D721Med (cell line): ENCODE measurements at regions not wholly inside any gene's neighbourhood (a gene's known extent, or its start where the extent isn't known, plus 50 kb on each side); places are given as distances from the start of the nearest gene placed in this dataset.
A peak's percentile ranks its signal among the peaks of the same experiment; 100 is the strongest.

ENCODE experiments used
- DNase-seq: peaks from one replicate; pipeline ENCODE4 v3.0.0; 2011; ENCODE audit warnings: low spot score; ENCODE audit not compliant: insufficient read length
- FAIRE-seq: peaks from 2 replicates; lab custom pipeline; 2011; peaks lifted over from hg19 to GRCh38; lab: Jason Lieb, UNC
- TF ChIP-seq, protein P1 (sequence below): IDR thresholded peaks from 2 replicates; pipeline ENCODE4 v1.5.1; 2012; ENCODE audit warnings: mild to moderate bottlenecking, control low read depth; ENCODE audit not compliant: insufficient read depth; ENCODE audit errors: missing control alignments

DNA sequence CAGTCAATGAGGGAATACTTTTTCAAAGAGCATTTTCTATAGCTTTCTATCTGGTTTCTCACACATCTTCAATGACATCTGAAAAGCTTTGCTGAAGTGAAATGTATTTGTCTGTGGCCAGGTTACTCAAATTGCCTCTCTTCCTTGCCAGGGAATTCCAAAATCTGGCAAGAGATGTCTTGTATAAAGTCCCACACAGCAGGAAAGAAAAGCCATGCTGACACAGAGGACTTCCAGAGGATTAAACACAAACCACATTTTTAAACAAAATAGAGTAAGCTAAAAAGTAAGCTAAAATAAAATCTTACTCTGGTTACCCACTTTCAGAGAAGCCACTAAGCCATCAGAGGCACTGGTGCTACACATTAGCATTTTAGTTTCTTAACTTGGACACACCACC lies 93.1 kb upstream of the BCAR3 start:
- no peak for DNase-seq

DNA sequence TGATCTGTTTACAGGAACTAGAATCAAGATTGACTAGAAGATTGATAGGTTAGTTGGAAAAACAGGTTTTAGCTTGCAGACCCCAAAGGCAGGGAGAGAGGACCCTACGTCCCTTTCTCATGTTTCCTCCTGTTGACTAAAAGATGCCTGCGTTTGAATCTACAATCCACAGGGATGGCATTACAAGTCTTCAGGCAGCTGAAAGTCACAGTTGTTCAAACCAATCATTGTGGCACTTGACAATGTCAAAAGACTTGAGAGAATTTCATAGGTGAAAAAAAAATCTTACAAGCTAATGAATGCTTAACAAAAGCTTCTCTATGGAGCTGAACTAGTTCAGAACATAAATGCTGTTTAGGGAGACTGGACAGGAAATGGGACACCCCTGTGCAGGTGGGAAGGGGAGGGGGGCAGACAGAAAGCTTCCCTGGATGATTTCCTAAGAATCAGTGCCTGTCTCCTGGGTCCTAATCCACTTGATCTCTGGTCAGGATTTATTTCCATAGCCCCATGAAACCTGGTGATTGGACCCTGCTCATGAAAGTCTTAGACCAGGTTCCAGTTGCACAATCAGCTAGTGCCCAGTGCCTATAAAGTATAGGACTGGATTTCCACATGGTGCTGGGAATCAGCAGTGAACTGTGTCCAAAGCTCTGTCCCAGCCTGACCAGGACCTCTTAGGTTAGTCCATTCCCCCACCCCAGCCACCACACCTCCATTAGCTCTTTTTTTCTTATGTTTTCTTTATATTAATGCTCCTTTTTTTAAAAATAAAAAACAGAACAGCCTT lies 91.6 kb upstream of the BCAR3 start:
- TF ChIP-seq, protein P1, sequence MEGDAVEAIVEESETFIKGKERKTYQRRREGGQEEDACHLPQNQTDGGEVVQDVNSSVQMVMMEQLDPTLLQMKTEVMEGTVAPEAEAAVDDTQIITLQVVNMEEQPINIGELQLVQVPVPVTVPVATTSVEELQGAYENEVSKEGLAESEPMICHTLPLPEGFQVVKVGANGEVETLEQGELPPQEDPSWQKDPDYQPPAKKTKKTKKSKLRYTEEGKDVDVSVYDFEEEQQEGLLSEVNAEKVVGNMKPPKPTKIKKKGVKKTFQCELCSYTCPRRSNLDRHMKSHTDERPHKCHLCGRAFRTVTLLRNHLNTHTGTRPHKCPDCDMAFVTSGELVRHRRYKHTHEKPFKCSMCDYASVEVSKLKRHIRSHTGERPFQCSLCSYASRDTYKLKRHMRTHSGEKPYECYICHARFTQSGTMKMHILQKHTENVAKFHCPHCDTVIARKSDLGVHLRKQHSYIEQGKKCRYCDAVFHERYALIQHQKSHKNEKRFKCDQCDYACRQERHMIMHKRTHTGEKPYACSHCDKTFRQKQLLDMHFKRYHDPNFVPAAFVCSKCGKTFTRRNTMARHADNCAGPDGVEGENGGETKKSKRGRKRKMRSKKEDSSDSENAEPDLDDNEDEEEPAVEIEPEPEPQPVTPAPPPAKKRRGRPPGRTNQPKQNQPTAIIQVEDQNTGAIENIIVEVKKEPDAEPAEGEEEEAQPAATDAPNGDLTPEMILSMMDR: no peak
- no peak for FAIRE-seq

More for the DNA sequence above, 93.1 kb upstream of the BCAR3 start:
- TF ChIP-seq, protein P1: no peak
- no peak for FAIRE-seq

DNA sequence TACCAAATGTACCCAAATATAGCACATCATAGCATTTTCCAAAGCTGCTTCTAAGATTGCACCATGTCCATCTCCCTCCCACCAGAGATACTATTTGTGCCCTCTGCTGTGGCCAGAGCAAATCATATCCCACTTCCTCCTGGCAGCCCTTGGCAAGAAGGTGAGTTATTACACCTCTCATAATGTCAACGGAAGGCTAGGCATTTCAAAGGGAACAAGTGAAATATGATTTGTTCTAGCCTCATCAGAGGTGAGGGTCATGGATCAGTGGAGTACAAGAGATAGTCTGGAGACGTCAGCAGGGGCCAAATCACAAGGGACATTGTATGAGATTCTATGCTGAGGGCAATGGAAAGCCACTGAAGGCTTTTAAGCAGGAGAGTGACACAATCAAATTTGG lies 90.2 kb upstream of the BCAR3 start:
- no peak for FAIRE-seq
- TF ChIP-seq, protein P1: no peak

More for the DNA sequence above, 91.6 kb upstream of the BCAR3 start:
- no peak for DNase-seq

DNA sequence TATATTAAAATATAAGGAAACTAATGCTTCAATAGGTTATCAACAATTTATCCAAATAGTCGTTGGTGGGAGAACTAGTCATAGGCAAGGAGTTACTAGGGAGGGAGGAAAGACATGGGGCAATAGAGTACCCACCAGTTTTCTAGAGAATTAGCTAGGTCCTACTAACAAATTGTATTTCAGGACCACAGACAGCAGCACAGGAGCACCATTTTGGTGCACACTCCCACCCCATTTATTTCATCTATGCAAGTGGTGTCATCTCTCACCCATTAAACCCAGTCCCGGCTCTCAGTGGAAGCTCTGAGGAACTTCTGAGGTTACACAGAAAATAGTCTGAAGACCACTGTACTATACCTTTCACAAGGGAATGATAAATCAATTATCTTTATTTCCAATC lies 89.0 kb upstream of the BCAR3 start:
- TF ChIP-seq, protein P1: no peak
- DNase-seq (no peak), FAIRE-seq (no peak)

More for the DNA sequence above, 90.2 kb upstream of the BCAR3 start:
- DNase-seq: no peak

DNA sequence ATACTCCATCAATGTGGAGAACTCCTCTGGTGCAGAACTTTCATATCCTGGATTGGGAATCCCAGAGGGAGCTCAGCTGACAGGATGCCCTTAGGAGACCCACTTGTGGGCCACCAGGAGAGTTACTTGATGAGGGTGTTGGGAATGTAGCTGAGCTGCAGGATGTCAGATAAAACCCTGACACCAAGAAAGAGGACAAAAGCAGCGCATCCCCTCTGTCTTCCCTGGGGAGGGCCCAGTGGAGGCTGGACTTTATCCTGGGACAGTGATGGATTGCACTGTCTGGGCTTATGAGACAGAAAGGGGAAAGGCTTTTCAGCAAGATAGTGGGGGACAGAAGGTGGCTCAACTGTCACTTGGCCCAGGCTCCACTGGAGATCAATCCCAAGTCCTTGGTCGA lies 88.1 kb upstream of the BCAR3 start:
- TF ChIP-seq, protein P1: no peak
- FAIRE-seq (no peak), DNase-seq (no peak)

DNA sequence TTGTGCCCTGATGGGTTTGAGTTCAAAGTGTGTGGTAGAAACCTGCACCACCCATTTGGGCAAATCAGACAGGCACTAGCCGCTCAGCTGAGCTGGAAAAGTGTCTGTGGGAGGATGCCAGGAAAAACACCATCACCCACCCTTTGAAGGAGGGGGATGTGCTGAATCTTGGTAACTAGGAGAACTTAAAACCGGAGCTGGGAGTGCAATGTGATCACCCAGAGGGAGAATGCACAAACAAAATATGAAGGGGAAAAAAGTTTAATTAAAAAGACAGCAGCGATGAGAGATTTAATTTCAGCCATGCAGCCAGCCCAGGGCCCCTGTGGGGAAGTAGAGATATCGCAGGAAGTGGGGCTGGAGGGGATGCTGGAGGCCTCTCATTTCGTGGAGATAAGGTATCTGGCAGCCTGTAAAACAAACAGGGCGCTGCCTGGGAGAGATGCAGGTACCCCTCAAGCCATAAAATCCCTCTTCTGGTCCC lies 86.8 kb upstream of the BCAR3 start:
- FAIRE-seq (no peak), DNase-seq (no peak)
- TF ChIP-seq, protein P1: no peak

DNA sequence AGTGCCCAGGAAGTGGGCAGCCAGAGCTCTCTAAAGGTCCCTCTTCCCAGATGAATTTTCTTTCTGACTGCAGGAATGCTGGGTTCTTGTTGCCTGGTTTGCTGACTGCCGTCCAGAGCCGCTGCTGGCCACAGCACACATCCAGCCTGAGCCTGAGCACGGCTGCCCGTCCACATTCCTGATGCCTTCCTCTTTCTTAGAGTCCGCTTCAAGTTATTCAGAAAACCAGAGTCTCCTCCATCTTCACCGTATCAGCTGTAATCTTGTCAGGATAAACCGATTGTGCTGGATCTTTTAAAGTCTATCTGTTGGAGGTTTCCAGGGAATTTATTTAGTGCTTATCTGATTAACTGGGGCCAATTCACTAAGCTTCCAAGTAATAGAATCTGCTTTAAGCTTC lies 84.8 kb upstream of the BCAR3 start:
- DNase-seq (peak; percentile 75), FAIRE-seq (peak; percentile 87)
- TF ChIP-seq, protein P1: no peak
